ENCODE measurements at regions not wholly inside any gene's neighbourhood (a gene's known extent, or its start where the extent isn't known, plus 50 kb on each side); places are given as distances from the start of the nearest gene placed in this dataset.

DNA sequence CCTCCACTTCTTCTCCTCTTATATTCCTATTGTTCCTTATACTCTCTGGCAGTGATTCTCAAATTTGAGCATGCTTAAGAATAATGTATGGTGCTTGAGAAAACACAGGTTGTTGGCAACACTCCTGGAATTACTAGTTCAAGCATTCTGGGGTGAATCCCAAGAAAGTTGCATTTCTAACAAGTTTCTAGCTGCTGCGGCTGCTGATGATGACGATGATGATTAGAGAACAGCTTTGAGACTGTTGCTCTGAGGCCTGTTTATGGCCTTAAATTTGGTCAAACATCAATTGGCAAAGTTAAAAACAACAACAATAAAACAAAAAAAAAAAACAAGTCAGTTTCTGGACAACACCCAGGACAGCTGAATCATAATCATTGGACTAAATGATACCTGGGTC, 961.9 kb downstream of the CDH11 start:
- H3K4me3 ChIP-seq (ENCODE audit: low read depth, low read length): no peak overlapping the region

DNA sequence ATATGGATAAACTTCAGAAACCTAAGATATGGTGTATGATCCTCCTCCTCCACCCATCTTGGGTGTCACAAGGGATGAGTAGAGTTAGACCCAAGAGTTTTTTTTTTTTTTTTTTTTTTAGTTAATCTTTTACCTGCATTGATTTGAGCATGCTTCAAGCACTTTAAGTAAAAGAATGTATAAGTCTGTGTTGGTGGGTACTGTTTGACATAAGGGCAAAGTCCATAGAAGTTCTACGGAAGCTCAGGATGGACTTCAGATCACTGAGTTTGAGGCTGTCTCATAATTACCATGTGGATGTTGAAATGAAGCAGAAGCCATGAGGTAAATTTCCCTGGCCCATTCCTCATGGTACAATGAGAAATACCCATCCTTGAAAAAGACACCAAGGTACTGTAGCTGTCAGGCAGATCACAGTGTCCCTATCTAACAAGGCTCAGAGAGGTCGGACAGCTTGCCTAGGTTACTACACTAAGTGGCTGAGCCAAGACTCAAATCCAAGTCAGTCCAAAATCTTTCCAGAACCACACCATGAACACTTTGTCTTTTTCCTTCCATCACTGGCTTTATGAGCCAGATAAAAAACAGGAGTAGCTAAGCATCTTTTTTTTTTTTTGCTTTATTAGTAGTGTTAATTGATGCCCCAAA, 962.8 kb downstream of the CDH11 start:
- H3K4me3 ChIP-seq (ENCODE audit: low read depth, low read length): no peak overlapping the region
- TF ChIP-seq, protein P1, sequence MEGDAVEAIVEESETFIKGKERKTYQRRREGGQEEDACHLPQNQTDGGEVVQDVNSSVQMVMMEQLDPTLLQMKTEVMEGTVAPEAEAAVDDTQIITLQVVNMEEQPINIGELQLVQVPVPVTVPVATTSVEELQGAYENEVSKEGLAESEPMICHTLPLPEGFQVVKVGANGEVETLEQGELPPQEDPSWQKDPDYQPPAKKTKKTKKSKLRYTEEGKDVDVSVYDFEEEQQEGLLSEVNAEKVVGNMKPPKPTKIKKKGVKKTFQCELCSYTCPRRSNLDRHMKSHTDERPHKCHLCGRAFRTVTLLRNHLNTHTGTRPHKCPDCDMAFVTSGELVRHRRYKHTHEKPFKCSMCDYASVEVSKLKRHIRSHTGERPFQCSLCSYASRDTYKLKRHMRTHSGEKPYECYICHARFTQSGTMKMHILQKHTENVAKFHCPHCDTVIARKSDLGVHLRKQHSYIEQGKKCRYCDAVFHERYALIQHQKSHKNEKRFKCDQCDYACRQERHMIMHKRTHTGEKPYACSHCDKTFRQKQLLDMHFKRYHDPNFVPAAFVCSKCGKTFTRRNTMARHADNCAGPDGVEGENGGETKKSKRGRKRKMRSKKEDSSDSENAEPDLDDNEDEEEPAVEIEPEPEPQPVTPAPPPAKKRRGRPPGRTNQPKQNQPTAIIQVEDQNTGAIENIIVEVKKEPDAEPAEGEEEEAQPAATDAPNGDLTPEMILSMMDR (IDR thresholded peaks at IDR 0.05; ENCODE audit: borderline replicate concordance, insufficient read depth, low read depth, low read length): no peak

More for the DNA sequence above, 961.9 kb downstream of the CDH11 start:
- TF ChIP-seq, protein P1 (IDR thresholded peaks at IDR 0.05; ENCODE audit: borderline replicate concordance, insufficient read depth, low read depth, low read length): no peak

DNA sequence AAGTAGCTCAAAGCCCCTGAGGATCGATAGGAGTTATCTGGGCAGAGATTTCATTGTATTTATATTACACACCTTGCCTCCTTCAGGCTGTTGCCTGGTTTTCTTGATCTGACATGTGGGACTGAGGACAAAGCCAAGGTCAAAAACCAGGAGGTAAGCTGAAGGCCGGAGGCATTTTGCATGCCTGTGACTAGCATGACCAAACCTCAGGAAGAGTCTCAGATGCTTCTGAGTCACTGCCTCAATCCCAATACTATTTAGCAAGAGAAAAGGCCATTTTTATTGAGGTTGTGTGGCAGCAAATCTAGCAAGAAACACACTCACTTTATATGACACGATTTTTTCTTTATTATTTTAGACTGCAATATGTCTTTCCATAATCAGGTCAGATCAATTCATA, 968.1 kb downstream of the CDH11 start:
- H3K4me3 ChIP-seq (ENCODE audit: low read depth, low read length): no peak overlapping the region
- TF ChIP-seq, protein P1 (IDR thresholded peaks at IDR 0.05; ENCODE audit: borderline replicate concordance, insufficient read depth, low read depth, low read length): no peak

DNA sequence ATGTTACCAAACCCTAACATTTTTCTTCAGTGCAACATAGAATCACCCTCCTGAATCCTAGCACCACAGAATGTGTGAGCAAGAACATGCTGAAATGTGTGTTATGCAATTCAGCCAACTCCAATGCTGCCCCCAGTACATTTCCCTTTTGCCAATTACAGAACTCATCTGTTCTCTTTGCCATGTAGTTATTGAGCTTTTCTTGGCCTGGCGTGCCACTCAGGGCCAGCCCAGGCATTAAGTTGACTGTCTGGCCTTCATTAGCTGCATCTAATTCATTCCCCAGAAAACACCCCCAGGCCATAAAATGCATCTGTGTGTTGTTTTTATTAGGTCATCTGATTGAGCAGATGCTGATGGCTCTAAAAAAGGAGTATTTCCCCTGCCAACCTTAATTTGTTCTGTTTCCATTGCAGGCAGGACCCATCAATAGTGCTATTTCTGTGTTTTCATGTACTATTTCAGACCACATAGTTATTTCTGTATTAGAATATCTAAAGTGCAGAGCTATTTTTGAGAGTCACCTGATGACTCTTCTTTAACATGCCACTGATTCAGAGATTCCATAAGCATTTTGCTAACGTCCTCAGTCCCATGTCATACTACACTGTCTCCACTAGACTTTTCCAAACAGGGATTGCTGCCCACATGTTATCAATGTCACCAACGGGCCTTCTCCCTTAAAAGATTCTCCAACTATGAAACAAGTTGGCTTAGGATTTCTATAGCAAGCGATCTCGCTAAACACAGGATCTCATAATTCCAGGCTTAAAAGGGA, 969.7 kb downstream of the CDH11 start:
- H3K4me3 ChIP-seq (ENCODE audit: low read depth, low read length): no peak overlapping the region

DNA sequence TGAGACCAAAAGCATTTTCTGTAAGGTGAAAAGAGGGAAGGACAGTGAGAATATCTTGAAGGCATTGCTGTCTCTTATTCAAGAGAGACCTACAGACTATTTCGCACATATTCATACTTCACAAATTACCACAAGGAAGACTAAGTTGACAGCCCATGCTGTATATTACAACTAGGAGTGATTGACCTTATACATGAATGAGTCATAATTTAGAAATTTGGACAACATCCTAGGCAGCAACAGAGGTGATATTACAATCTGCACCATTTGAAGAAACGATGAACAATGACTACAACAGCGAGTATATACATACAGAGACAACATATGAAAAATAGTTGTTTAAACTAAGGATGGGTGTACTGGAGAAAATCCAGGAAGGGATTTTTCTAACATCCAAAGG, 971.7 kb downstream of the CDH11 start:
- TF ChIP-seq, protein P1 (IDR thresholded peaks at IDR 0.05; ENCODE audit: borderline replicate concordance, insufficient read depth, low read depth, low read length): no peak
- no peak overlapping the region for H3K4me3 ChIP-seq (ENCODE audit: low read depth, low read length)

More for the DNA sequence above, 969.7 kb downstream of the CDH11 start:
- TF ChIP-seq, protein P1 (IDR thresholded peaks at IDR 0.05; ENCODE audit: borderline replicate concordance, insufficient read depth, low read depth, low read length): no peak

DNA sequence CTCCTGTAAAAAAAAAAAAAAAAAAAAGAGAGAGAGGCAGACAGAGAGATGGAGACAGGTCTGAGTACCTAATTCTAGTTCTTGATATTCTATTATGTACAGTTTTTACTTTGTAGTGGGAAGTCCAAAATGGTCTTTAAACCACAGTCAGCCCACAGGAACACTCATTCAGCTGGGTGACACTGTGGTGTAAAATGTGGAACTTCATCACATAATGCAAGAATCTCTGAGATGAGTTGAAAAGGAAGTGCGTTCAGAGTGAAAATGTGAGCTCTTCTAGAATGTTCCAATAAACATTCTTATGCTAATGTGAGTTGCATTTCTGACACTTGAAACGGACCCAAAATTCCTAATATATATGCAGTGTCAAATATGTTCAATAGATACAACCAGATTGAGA, 972.1 kb downstream of the CDH11 start:
- no peak overlapping the region for H3K4me3 ChIP-seq (ENCODE audit: low read depth, low read length)
- TF ChIP-seq, protein P1 (IDR thresholded peaks at IDR 0.05; ENCODE audit: borderline replicate concordance, insufficient read depth, low read depth, low read length): no peak

DNA sequence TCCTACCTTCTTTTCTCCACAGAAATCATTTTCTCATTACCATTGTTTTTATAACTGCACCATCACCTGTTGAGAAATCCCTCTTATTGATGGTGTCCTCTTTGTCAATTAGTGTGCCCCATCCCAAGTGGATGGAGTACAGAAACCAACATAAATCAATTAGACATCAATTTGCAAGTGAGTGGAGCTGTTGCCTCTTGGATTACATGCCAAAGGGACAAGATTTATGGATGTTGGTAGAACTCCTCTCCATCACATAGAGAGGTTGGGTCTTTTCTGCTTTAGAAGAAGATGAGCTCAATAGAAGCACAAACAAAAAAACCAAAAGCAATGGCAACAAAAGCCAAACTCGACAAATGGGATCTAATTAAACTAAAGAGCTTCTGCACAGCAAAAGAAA, 973.5 kb downstream of the CDH11 start:
- TF ChIP-seq, protein P1 (IDR thresholded peaks at IDR 0.05; ENCODE audit: borderline replicate concordance, insufficient read depth, low read depth, low read length): no peak
- H3K4me3 ChIP-seq (ENCODE audit: low read depth, low read length): no peak overlapping the region

Data from GM12875 (cell line).